Tibial nerve (tissue), 4 donors: ENCODE measurements at regions not wholly inside any gene's neighbourhood (a gene's known extent, or its start where the extent isn't known, plus 50 kb on each side); places are given as distances from the start of the nearest gene placed in this dataset.

Source experiments
- CTCF ChIP-seq, 5 experiments: fragments of 200-600 bp in 3 of 5; fragments of 450-650 bp in 2 of 5; sonication (generic) in 3 of 5; IDR thresholded peaks; one replicate each; pipeline ENCODE4 v1.5.1; 2016 to 2019; ENCODE audit warnings: antibody characterized with exemption in 5 of 5, mild to moderate bottlenecking in 3 of 5, moderate library complexity in 2 of 5
- EP300 ChIP-seq, 2 donors: sonication (generic); formaldehyde crosslinking; IDR thresholded peaks; one replicate each; pipeline ENCODE4 v1.6.1; 2017; ENCODE audit warnings: antibody characterized with exemption in 2 of 2, mild to moderate bottlenecking in 1 of 2
- POLR2A ChIP-seq, 2 donors: fragments of 450-650 bp; IDR thresholded peaks; one replicate each; pipeline ENCODE4 v1.6.1; 2017; ENCODE audit warnings: antibody characterized with exemption in 2 of 2, mild to moderate bottlenecking in 2 of 2, moderate library complexity in 2 of 2

DNA sequence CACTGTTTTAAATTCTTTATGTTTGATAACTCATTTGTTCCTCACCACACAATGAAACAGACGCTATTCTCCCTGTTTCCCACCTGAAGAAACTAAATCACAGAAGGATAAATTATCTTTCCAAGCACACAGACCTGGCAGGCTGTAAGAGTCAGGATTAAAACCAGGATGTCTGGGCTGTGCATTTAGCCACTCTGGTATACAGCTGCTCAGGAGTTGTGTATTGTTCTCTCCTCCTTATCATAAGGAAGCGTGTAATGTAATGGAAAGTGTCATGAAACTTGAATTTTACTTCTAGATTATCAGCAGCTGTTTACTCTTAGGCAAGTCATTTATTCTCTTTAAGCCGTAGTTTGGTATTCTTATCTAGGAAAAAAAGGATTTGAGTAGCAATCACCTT, 154.8 kb upstream of the LRIG3 start:
- TF ChIP-seq CTCF (IDR thresholded peaks at IDR 0.05) (no peak), POLR2A (IDR thresholded peaks at IDR 0.05) (no peak), EP300 (IDR thresholded peaks at IDR 0.05) (no peak)
